ENCODE measurements at regions not wholly inside any gene's neighbourhood (a gene's known extent, or its start where the extent isn't known, plus 50 kb on each side); places are given as distances from the start of the nearest gene placed in this dataset.
"Not testable (repeated sequence)": the region's sequence is repeated elsewhere in the genome, so short reads cannot be mapped to it uniquely, and the experiment has no call there.

- peak overlapping the region; percentile 32; the same call in 1 of the 2 replicates for H3K9ac ChIP-seq (ENCODE audit: low read depth, low read length)
- H3K4me1 ChIP-seq (ENCODE audit: insufficient read depth, low read length), result peaks cover 13% of the 10 kb centered on the region
- H3K9me3 ChIP-seq (ENCODE audit: control insufficient read depth, insufficient read depth, low read length); H3K36me3 ChIP-seq (ENCODE audit: insufficient read depth, low read length): not testable (repeated sequence)
Observed at GRCh38 chrX:31014474-31014873, 57.4 kb downstream of the FTHL17 start.

GRCh38 chrX:31012509-31013025, 59.3 kb downstream of the FTHL17 start:
- Histone ChIP-seq H3K36me3 (ENCODE audit: insufficient read depth, low read length) (no peaks in the 10 kb centered on the region), H3K9me3 (ENCODE audit: control insufficient read depth, insufficient read depth, low read length) (no peaks in the 10 kb centered on the region), H3K9ac (ENCODE audit: low read depth, low read length) (no peak overlapping the region), H3K4me1 (ENCODE audit: insufficient read depth, low read length) (peaks cover 13% of the 10 kb centered on the region)

GRCh38 chrX:31007321-31007720, 64.5 kb downstream of the FTHL17 start:
- peaks cover 5% of the 10 kb centered on the region; the same call in 1 of the 2 replicates for H3K4me1 ChIP-seq (ENCODE audit: insufficient read depth, low read length)
- no peak overlapping the region for H3K9ac ChIP-seq (ENCODE audit: low read depth, low read length)
- no peaks in the 10 kb centered on the region for H3K9me3 ChIP-seq (ENCODE audit: control insufficient read depth, insufficient read depth, low read length)
- no peaks in the 10 kb centered on the region for H3K36me3 ChIP-seq (ENCODE audit: insufficient read depth, low read length)

GRCh38 chrX:31006027-31006426, 65.8 kb downstream of the FTHL17 start:
- Histone ChIP-seq H3K36me3 (ENCODE audit: insufficient read depth, low read length) (no peaks in the 10 kb centered on the region), H3K4me1 (ENCODE audit: insufficient read depth, low read length) (no peaks in the 10 kb centered on the region), H3K9me3 (ENCODE audit: control insufficient read depth, insufficient read depth, low read length) (no peaks in the 10 kb centered on the region), H3K9ac (ENCODE audit: low read depth, low read length) (no peak overlapping the region)

GRCh38 chrX:30997411-30997810, 74.4 kb downstream of the FTHL17 start:
- Histone ChIP-seq H3K36me3 (ENCODE audit: insufficient read depth, low read length) (no peaks in the 10 kb centered on the region), H3K9ac (ENCODE audit: low read depth, low read length) (no peak overlapping the region), H3K9me3 (ENCODE audit: control insufficient read depth, insufficient read depth, low read length) (no peaks in the 10 kb centered on the region), H3K4me1 (ENCODE audit: insufficient read depth, low read length) (peaks cover 18% of the 10 kb centered on the region; the same call in 1 of the 2 replicates)

GRCh38 chrX:30995705-30996104, 76.1 kb downstream of the FTHL17 start:
- H3K36me3 ChIP-seq (ENCODE audit: insufficient read depth, low read length), result no peaks in the 10 kb centered on the region
- no peaks in the 10 kb centered on the region for H3K9me3 ChIP-seq (ENCODE audit: control insufficient read depth, insufficient read depth, low read length)
- H3K4me1 ChIP-seq (ENCODE audit: insufficient read depth, low read length), result peaks cover 21% of the 10 kb centered on the region; the same call in 1 of the 2 replicates
- H3K9ac ChIP-seq (ENCODE audit: low read depth, low read length), result no peak overlapping the region

- Histone ChIP-seq H3K9me3 (ENCODE audit: control insufficient read depth, insufficient read depth, low read length) (no peaks in the 10 kb centered on the region), H3K36me3 (ENCODE audit: insufficient read depth, low read length) (no peaks in the 10 kb centered on the region), H3K9ac (ENCODE audit: low read depth, low read length) (no peak overlapping the region), H3K4me1 (ENCODE audit: insufficient read depth, low read length) (peaks cover 21% of the 10 kb centered on the region; the same call in 1 of the 2 replicates)
Observed at GRCh38 chrX:30995060-30995700, 76.7 kb downstream of the FTHL17 start.

GRCh38 chrX:30994018-30994417, 77.8 kb downstream of the FTHL17 start:
- H3K9me3 ChIP-seq (ENCODE audit: control insufficient read depth, insufficient read depth, low read length); H3K9ac ChIP-seq (ENCODE audit: low read depth, low read length); H3K36me3 ChIP-seq (ENCODE audit: insufficient read depth, low read length): not testable (repeated sequence)
- peaks cover 21% of the 10 kb centered on the region; the same call in 1 of the 2 replicates for H3K4me1 ChIP-seq (ENCODE audit: insufficient read depth, low read length)

GRCh38 chrX:30992381-30992904, 79.4 kb downstream of the FTHL17 start:
- Histone ChIP-seq H3K36me3 (ENCODE audit: insufficient read depth, low read length) (no peaks in the 10 kb centered on the region), H3K4me1 (ENCODE audit: insufficient read depth, low read length) (peaks cover 14% of the 10 kb centered on the region; the same call in 1 of the 2 replicates), H3K9ac (ENCODE audit: low read depth, low read length) (no peak overlapping the region), H3K9me3 (ENCODE audit: control insufficient read depth, insufficient read depth, low read length) (no peaks in the 10 kb centered on the region)

- H3K36me3 ChIP-seq (ENCODE audit: insufficient read depth, low read length), result no peaks in the 10 kb centered on the region
- 0 out of 2 replicates have a peak, but pooled peaks cover 7% of the 10 kb centered on the region for H3K4me1 ChIP-seq (ENCODE audit: insufficient read depth, low read length)
- no peaks in the 10 kb centered on the region for H3K9me3 ChIP-seq (ENCODE audit: control insufficient read depth, insufficient read depth, low read length)
Observed at GRCh38 chrX:30990361-30990760, 81.5 kb downstream of the FTHL17 start.

GRCh38 chrX:30982467-30982866, 89.4 kb downstream of the FTHL17 start:
- Histone ChIP-seq H3K36me3 (ENCODE audit: insufficient read depth, low read length) (no peaks in the 10 kb centered on the region), H3K4me1 (ENCODE audit: insufficient read depth, low read length) (no peaks in the 10 kb centered on the region), H3K9me3 (ENCODE audit: control insufficient read depth, insufficient read depth, low read length) (no peaks in the 10 kb centered on the region), H3K9ac (ENCODE audit: low read depth, low read length) (no peak overlapping the region)

More at GRCh38 chrX:30990361-30990760, 81.5 kb downstream of the FTHL17 start:
- H3K9ac ChIP-seq (ENCODE audit: low read depth, low read length), result no peak overlapping the region

GRCh38 chrX:30981968-30982367, 89.9 kb downstream of the FTHL17 start:
- Histone ChIP-seq H3K9me3 (ENCODE audit: control insufficient read depth, insufficient read depth, low read length) (no peaks in the 10 kb centered on the region), H3K9ac (ENCODE audit: low read depth, low read length) (no peak overlapping the region), H3K36me3 (ENCODE audit: insufficient read depth, low read length) (no peaks in the 10 kb centered on the region), H3K4me1 (ENCODE audit: insufficient read depth, low read length) (no peaks in the 10 kb centered on the region)

GRCh38 chrX:30979271-30979670, 90.2 kb upstream of the TAB3 start:
- Histone ChIP-seq H3K4me1 (ENCODE audit: insufficient read depth, low read length) (no peaks in the 10 kb centered on the region), H3K9ac (ENCODE audit: low read depth, low read length) (no peak overlapping the region)

GRCh38 chrX:30975467-30975866, 86.4 kb upstream of the TAB3 start:
- Histone ChIP-seq H3K4me1 (ENCODE audit: insufficient read depth, low read length) (no peaks in the 10 kb centered on the region), H3K9me3 (ENCODE audit: control insufficient read depth, insufficient read depth, low read length) (no peaks in the 10 kb centered on the region), H3K9ac (ENCODE audit: low read depth, low read length) (no peak overlapping the region), H3K36me3 (ENCODE audit: insufficient read depth, low read length) (no peaks in the 10 kb centered on the region)

More at GRCh38 chrX:30979271-30979670, 90.2 kb upstream of the TAB3 start:
- no peaks in the 10 kb centered on the region for H3K36me3 ChIP-seq (ENCODE audit: insufficient read depth, low read length)
- no peaks in the 10 kb centered on the region for H3K9me3 ChIP-seq (ENCODE audit: control insufficient read depth, insufficient read depth, low read length)

GRCh38 chrX:30973784-30974427, 84.9 kb upstream of the TAB3 start:
- Histone ChIP-seq H3K36me3 (ENCODE audit: insufficient read depth, low read length) (no peaks in the 10 kb centered on the region), H3K4me1 (ENCODE audit: insufficient read depth, low read length) (no peaks in the 10 kb centered on the region), H3K9ac (ENCODE audit: low read depth, low read length) (no peak overlapping the region), H3K9me3 (ENCODE audit: control insufficient read depth, insufficient read depth, low read length) (no peaks in the 10 kb centered on the region)
